Immature natural killer cell (primary cell): ENCODE measurements at regions not wholly inside any gene's neighbourhood (a gene's known extent, or its start where the extent isn't known, plus 50 kb on each side); places are given as distances from the start of the nearest gene placed in this dataset.

ENCODE experiments used
- DNase-seq, 3 donors: peaks; one replicate each; pipeline ENCODE4 v3.0.0; 2022; ENCODE audit warnings: mixed read lengths in 1 of 3
- H3K27ac Mint-ChIP-seq, 6 donors: one replicate each; pipeline ENCODE4 v1.8.0; 2020; ENCODE audit warnings: mixed read lengths in 6 of 6, mild to moderate bottlenecking in 5 of 6, inconsistent platforms in 4 of 6, moderate library complexity in 3 of 6
- H3K27me3 Mint-ChIP-seq, 3 donors: one replicate each; pipeline ENCODE4 v1.8.0; 2020 to 2021; ENCODE audit warnings: low read depth in 3 of 3, mild to moderate bottlenecking in 3 of 3, mixed read lengths in 3 of 3, moderate library complexity in 3 of 3, inconsistent platforms in 1 of 3
- H3K36me3 Mint-ChIP-seq, 3 donors: one replicate each; pipeline ENCODE4 v1.8.0; 2020; ENCODE audit warnings: mixed read lengths in 3 of 3, inconsistent platforms in 2 of 3, mild to moderate bottlenecking in 2 of 3
- H3K4me1 Mint-ChIP-seq, 2 donors: one replicate each; pipeline ENCODE4 v1.8.0; 2020; ENCODE audit warnings: inconsistent platforms in 2 of 2, mild to moderate bottlenecking in 2 of 2, mixed read lengths in 2 of 2, moderate library complexity in 1 of 2
- H3K4me3 Mint-ChIP-seq, 5 donors: one replicate each; pipeline ENCODE4 v1.8.0; 2020; ENCODE audit warnings: mild to moderate bottlenecking in 5 of 5, mixed read lengths in 5 of 5, inconsistent platforms in 3 of 5, moderate library complexity in 3 of 5
- H3K9me3 Mint-ChIP-seq, 6 donors: one replicate each; pipeline ENCODE4 v1.8.0; 2020; ENCODE audit warnings: mild to moderate bottlenecking in 6 of 6, mixed read lengths in 6 of 6, inconsistent platforms in 4 of 6, moderate library complexity in 3 of 6

DNA sequence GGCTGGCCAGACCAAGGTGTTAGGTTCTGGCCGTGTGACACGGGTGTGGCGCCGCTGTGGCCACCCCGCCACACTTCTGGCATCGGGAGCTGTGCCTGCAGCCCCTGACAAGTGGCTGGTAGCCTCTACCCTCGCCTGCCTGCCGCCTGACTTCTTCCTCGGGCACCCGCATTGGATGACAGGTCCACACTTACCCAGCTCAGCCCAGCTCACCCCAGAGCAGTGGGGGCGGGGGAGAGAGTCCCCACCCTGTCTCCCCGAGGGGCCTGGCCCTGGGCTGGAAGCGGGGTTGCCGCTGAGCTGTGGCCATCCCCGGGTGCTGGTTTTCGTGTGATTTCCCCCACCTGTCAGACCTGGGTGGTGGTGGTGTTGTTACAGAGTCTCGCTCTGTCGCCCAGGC, 53.9 kb upstream of the ACSF3 start:
- Mint-ChIP-seq H3K4me1 (no peaks in the 10 kb centered on the region), H3K4me3 (no peak overlapping the region), H3K36me3 (no peaks in the 10 kb centered on the region), H3K27ac (no peak overlapping the region), H3K27me3 (peaks cover 5 to 8% (median 5%) of the 10 kb centered on the region in 3 donors), H3K9me3 (no peaks in the 10 kb centered on the region)
- no peak for DNase-seq

DNA sequence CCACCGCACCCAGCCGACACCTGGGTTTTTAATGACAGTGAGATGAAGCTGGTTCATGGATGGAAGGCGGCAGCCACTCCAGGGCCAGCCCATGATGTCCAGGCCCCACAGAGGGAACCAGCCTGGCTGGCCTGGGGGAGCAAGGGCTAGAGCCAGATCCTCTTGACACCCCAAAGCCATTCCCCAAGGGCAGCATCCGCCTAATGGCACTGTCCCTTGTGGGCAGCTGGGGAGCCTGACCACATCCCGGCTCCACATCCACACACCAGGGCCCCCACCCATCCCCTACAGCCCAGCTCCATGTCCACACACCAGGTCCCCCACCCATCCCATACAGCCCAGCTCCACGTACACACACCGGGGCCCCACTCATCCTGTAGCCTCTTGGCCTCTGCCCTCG, 53.3 kb upstream of the ACSF3 start:
- Mint-ChIP-seq H3K9me3 (no peaks in the 10 kb centered on the region), H3K4me3 (no peak overlapping the region), H3K36me3 (no peaks in the 10 kb centered on the region), H3K27ac (no peak overlapping the region), H3K4me1 (no peaks in the 10 kb centered on the region), H3K27me3 (peaks cover 1 to 8% (median 4%) of the 10 kb centered on the region in 3 donors)
- DNase-seq, result no peak

GRCh38 chr16:89040861-89041570, 52.6 kb upstream of the ACSF3 start:
- H3K27ac Mint-ChIP-seq, result no peak overlapping the region
- peaks cover 0 to 1% (median 0%) of the 10 kb centered on the region in 6 donors for H3K9me3 Mint-ChIP-seq
- H3K36me3 Mint-ChIP-seq, result no peaks in the 10 kb centered on the region
- H3K27me3 Mint-ChIP-seq, result peaks cover 0 to 8% (median 2%) of the 10 kb centered on the region in 3 donors
- H3K4me1 Mint-ChIP-seq, result no peaks in the 10 kb centered on the region
- DNase-seq, result no peak
- H3K4me3 Mint-ChIP-seq, result no peak overlapping the region

- no peak for DNase-seq
- H3K27me3 Mint-ChIP-seq, result peaks cover 0 to 8% (median 2%) of the 10 kb centered on the region in 3 donors
- no peak overlapping the region for H3K4me3 Mint-ChIP-seq
- H3K36me3 Mint-ChIP-seq, result no peaks in the 10 kb centered on the region
- no peaks in the 10 kb centered on the region for H3K4me1 Mint-ChIP-seq
- peaks cover 0 to 2% (median 0%) of the 10 kb centered on the region in 6 donors for H3K9me3 Mint-ChIP-seq
- H3K27ac Mint-ChIP-seq, result no peak overlapping the region
Observed at GRCh38 chr16:89041571-89042481, 51.8 kb upstream of the ACSF3 start.

- Mint-ChIP-seq H3K27ac (no peak overlapping the region), H3K4me1 (no peaks in the 10 kb centered on the region), H3K36me3 (no peaks in the 10 kb centered on the region), H3K27me3 (peaks cover 0 to 8% (median 2%) of the 10 kb centered on the region in 3 donors), H3K4me3 (no peak overlapping the region), H3K9me3 (peaks cover 0 to 2% (median 0%) of the 10 kb centered on the region in 6 donors)
- no peak for DNase-seq
Observed at GRCh38 chr16:89042711-89043551, 50.7 kb upstream of the ACSF3 start.

- Mint-ChIP-seq H3K27me3 (peaks cover 0 to 2% (median 0%) of the 10 kb centered on the region in 3 donors), H3K9me3 (peaks cover 0 to 2% (median 0%) of the 10 kb centered on the region in 6 donors), H3K4me1 (no peaks in the 10 kb centered on the region), H3K27ac (no peak overlapping the region), H3K4me3 (no peak overlapping the region), H3K36me3 (no peaks in the 10 kb centered on the region)
- DNase-seq, result no peak
Observed at GRCh38 chr16:89043636-89044417, 49.8 kb upstream of the ACSF3 start.
